GM18907 (cell line): ENCODE measurements at regions not wholly inside any gene's neighbourhood (a gene's known extent, or its start where the extent isn't known, plus 50 kb on each side); places are given as distances from the start of the nearest gene placed in this dataset.

ENCODE experiments used
- ATAC-seq: cut with Tn5 transposase; IDR thresholded peaks from one replicate; pipeline ENCODE4 v1.9.1; 2021; ENCODE audit warnings: mild to moderate bottlenecking, moderate library complexity; ENCODE audit not compliant: unreplicated experiment

DNA sequence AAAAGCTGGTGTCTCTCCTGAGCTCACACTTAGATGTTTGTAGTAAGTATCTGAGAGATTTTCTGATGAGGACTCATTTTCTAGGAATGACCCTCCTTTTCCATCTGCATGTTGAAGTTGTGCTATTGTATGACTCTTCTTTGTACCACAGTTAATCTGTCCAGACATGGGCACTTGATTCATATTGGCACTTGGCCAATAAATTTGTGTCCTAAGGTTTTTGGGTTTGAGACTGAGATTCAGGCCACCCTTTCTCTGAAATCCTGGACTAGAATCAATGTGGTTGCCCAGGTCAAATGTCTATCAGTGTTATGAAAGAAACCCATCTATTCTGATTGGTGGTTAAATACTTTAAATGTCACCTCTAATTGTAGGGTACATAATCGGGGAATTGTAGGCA is 869.0 kb downstream of the SH3BGRL start:
- no peak for ATAC-seq

DNA sequence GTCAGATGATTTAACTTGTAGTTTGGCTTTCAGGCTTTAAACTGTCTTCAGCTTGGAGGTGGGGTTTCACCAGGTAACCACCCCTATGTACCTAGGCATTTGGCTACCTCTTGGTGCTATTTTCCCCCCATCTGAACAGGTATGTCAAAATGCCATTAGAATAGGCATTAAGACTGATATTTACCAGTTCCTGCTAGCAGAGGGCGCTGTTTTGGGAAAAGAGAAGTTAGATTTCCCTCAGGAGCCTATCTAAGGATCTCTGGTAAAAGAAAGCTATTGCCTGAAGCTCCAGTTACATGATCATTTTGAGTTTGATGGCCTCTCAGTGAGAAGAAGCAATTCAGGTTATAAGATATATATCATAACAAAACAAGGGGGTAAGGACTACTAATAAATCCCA is 879.1 kb downstream of the SH3BGRL start:
- no peak for ATAC-seq

DNA sequence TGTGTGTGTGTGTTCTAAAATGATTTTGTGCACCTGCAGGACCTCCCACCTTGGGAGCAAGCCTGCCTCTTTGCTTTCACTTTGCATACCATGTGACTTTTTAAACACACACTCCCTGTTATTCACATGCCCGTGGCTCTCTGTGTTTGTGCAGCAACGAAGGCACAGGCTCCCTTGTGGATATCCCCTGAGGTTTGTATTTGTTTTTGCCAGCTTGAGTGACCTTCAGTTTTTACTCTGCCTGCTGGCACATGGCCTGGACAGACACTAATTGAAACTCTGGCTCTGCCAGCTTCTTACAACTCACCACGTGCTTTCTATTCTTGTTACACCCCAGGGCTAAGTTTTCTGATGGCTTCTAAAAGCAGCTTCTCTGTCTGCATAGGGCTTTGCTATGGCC is 885.8 kb downstream of the SH3BGRL start:
- no peak for ATAC-seq

DNA sequence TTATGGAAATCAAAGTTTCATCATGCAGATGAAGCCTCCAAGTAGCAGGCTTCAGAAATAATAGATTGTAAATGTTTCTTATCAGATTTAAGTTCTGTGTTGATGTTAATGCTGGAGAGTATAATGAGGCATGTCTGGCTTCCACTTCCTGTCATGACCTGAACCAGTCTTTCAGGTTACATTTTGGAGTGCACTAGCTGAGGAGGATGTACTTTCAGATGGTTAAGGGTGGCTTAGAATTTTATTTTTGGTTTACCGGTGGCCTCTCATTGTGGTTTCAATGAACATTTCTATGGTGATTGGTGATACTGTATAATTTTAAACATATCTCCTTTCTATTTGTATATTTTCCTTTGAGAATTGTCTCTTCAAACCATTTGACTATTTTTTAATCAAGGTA is 890.4 kb downstream of the SH3BGRL start:
- ATAC-seq, result peak; percentile 72

DNA sequence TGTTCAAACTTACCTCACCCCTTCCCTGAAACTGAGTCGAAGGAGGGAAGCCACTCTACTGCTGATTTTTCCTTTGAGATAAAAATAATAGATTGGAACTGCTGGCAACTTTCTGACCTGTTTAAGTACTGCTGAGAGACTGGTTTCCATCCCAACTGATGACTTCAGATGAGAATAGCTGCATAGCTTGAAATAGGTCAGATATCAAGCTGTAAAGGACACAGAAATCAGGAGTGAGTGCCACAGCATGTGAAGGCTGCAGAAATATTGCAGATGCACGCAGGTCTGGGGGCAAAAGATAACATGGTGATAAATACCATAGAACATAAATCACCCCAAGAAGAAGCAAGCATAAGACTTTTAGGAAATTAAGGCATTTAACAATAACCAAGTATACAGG is 923.2 kb downstream of the SH3BGRL start:
- no peak for ATAC-seq

DNA sequence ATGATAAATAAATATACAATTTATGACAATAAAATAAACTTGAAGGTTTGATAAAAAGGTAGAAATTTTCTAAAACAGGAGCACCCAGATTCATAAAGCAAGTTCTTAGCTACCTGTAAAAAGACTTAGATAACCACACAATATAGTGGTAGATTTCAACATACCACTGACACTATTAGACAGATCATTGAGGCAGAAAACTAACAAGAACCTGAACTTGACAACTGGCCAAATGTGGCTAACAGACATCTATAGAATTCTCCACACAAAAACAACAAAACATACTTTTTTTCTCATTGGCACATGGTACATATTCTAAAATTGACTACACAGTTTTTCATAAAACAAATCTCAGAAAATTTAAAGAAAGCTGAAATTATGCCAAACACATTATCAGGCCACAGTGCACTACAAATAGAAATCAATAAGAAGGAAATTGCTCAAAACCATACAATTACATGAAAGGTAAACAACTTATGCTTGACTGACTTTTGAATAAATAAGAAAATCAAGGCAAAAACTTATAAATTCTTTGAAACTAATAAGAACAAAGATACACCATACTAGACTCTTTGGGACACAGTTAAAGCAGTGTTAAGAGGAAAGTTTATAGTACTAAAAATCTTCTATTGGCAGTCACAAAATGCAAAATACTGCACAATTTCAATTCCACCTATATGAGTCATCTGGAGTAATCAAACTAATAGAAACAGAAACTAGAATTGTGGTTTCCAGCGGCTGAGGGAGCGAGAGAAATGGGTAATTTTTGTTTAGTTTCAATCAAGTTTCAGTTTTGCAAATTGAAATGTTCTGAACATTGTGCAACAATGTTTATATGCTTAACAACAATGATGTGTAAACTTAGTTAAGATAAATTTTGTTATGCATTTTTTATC is 925.6 kb downstream of the SH3BGRL start:
- ATAC-seq, result peak; percentile 97

DNA sequence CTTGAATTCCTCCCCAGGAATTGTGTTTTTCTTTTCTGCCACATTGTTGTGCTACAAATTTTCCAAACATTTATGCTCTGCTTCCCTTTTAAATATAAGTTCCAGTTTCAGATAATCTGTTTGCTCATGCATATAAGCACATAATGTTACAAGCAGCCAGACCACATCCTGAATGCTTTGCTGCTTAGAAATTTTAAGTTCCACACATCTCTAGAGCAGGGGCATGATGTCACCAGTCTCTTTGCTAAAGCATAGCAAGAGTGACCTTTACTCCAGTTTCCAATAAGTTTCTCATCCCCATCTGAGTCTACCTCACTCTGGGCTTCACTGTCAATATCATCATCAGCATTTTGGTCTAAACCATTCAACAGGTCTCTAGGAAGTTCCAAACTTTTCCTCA is 932.5 kb downstream of the SH3BGRL start:
- ATAC-seq, result no peak

DNA sequence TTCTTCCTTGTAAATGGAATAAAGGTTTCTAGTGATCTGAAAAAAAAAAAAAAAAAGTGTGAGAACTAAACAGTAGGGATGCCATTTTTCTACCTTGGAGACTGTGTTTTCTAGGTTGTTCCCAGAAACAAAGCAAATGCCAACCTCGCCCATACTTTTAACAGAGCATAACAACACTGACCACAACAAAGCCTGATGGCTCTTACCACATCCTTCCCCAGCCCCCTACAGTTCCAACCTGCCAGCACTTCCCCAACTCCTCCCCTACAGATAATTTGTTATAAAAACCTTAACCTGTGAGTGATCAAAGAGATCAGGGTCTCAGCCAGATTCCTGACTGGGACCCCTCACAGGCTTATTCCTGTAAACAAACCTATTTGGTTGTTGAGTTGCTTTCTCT is 940.0 kb downstream of the SH3BGRL start:
- ATAC-seq, result no peak

DNA sequence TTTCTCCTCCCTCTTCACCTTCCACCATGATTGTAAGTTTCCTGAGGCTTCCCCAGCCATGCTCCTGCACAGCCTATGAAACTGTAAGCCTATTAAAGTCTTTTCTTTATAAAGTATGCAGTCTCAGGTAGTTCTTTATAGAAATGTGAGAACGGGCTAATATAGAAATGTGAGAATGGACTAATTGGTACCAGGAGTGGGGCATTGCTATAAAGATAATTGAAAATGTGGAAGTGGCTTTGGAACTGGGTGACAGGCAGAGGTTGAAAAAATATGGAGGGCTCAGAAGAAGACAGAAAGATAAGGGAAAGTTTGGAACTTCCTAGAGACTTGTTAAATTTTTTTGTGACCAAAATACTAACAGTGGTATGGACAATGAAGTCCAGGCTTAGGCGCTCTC is 959.3 kb downstream of the SH3BGRL start:
- ATAC-seq, result no peak

DNA sequence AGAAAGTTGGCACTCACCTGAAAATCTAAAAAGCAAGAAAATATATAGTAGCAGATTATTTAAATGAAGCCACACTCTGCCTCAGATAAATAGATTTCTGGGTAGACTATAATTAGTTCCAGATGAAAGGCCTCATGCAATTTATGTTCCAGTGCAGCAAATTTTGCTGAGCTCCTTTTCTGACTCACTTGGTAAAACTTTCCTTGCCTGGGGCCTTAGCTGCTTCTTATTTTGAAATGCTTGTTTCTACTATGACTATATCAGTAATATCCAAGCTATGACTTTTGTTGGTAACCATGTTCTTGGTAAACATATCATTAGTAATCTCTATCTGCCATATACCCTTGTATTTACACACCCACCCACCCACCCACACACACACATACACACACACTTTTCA is 961.8 kb downstream of the SH3BGRL start:
- no peak for ATAC-seq

DNA sequence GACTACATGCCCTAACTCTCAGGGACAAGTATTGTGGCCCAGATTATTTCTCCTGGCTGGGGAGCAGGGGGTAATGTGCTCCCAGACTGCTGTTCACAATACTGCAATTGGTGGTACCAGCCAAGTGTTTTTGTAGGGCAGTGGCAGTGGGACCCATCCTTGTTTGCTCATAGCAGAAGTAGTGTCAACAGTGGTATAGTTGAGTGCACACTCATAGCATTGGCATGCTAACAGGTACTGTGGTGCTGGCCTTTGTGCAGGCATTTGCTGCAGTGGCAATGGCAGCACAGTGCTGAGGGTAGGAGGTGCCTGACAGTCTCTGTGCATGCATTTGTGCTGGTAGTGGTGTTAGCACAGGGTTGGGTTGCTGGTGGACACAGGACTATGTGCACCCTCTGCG is 995.0 kb downstream of the SH3BGRL start:
- no peak for ATAC-seq

DNA sequence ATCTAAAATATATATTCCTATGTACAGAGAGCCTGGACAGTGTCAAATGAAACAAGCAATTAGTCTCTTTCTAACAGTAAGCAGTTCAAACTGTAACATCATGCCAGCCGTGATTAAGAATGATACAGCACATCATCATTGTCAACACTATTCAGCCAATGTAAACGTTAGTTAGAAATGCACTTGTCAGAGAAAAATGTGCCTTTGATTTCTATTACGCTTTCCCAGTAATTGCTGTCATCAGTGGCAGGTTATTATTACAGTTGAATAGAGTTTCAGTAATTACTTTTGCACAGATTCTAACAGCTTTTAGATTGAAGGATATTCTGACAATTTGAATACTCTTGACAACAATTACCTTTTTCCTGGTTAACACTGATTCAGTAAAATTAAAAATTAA is 1007.1 kb downstream of the SH3BGRL start:
- ATAC-seq, result no peak

DNA sequence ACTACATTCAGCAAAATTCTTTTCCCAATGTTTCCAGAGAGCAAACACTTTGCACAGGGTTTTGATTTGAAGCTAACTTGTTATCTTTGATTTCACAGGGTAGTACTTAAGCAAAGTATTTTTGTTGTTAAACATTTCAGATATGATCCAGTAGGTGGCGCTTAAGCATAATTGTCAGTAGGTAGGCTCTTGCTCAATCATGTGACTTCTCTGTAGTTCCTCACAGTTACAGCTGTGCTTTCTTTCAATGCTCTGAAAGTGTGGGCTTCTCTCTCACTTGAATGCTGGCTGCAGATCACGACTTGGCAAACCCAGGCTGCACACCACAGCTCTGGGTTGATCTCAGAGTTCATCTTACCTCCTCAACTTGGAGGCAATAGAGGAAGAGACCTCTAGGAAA is 1016.5 kb downstream of the SH3BGRL start:
- ATAC-seq, result peak; percentile 90

DNA sequence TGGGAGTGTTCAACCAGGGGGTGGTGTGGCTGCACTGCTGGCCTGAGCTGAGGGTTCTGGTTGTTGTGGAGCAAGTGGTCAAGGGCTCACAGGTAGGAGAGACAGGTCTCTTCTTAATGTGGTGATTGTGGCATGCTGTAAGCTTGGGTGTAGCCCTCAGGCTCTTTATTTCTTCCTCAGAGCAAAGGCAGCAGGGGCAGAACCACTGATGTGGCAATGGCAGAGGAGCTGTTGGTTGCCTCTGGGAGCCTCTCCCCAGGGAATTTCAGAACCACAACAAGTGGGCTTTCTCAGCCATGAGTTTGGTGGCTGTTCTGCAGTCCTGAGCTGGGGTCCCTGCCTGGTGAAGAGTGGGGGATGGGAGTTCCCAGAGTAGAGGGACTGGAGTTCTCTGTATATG is 1017.2 kb downstream of the SH3BGRL start:
- ATAC-seq, result no peak

DNA sequence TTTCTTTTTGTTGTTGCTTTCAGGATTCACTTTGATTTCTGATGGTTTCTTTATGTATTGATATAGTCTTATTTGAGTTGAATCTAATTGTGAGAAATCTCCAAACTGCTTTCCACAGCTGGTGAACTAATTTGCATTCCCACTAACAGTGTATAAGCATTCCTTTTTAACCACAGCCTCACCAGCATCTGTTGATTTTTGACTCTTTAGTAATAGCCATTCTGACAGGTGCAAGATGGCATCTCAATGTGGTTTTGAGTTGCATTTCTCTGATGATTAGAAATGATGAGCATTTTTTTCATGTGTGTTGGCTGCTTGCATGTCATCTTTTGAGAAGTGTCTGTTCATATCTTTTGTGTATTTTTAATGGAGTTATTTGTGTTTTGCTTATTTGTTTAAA is 1023.1 kb downstream of the SH3BGRL start:
- ATAC-seq, result no peak

DNA sequence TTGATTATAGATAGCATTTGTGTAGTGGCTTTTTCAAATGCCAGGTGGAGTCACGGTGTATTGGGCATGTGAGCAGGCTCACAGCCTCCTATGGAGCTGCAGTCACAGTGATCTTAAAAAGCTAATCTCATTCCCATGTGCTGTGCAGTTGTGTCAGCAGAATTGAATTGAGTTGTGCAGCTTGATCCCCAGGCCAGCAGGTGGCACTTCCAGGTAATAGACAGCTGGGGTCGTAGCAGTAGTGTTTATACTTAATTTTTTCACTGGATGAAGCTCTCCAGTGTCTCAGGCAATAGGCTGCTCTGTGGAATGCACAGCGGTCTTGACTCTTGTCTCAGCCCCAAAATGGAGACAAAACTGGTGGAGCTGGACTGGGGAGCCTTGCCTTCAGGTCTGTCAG is 1028.1 kb downstream of the SH3BGRL start:
- no peak for ATAC-seq

DNA sequence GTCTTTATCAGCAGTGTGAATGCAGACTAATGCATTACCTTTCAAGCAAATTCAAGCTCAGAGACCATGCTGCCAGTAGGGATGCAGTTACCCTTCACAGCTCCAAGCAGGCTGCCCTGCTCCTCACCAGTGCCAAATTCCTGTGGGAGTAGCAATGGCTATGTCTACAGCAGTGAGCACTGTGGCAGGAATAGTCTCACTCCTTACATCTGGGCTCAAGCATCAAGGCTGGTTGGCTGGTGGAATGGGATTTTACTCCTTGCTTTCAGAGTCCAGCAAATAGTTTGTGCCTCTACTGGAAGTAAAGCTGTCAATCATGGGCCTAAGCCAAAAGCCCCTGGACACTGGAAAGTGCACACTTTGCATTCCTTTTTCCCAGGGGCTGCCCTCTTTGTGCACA is 1030.8 kb downstream of the SH3BGRL start:
- no peak for ATAC-seq

DNA sequence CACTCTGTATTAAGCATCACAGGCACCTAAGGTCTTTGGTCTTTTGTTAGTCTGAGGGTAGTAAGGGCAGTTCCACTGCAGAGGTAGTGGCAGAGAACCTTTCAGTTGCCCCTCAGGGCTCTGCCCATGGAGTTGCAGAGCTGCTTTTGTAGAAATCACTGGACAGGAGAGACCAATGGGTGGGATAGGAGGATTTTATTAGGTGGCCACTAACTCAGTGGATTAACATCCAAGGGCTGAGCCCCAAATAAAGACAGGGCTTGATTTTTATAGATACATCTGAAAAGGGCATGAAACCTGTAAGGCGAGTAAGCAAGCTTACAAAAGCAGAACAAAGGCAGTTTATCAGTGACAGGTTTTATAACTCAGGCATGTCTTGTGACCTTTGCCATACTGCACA is 1035.4 kb downstream of the SH3BGRL start:
- no peak for ATAC-seq
